MG63 (cell line): ENCODE measurements at regions not wholly inside any gene's neighbourhood (a gene's known extent, or its start where the extent isn't known, plus 50 kb on each side); places are given as distances from the start of the nearest gene placed in this dataset.

Experiments used
- DNase-seq: peaks from one replicate; pipeline ENCODE4 v3.0.0-alpha.2; 2020
- H3K27me3 ChIP-seq: fragments of 250-450 bp; sonication (Bioruptor Pico); 2 replicates; pipeline ENCODE4 v1.5.1; 2020; ENCODE audit warnings: mild to moderate bottlenecking, moderate library complexity
- H3K36me3 ChIP-seq: fragments of 250-450 bp; sonication (Bioruptor Pico); 2 replicates; pipeline ENCODE4 v1.5.1; 2020; ENCODE audit warnings: mild to moderate bottlenecking, moderate library complexity
- H3K4me3 ChIP-seq: fragments of 250-450 bp; sonication (Bioruptor Pico); 2 replicates; pipeline ENCODE4 v1.5.1; 2020; ENCODE audit warnings: mild to moderate bottlenecking, moderate library complexity
- H3K9me3 ChIP-seq: fragments of 250-450 bp; sonication (Bioruptor Pico); 2 replicates; pipeline ENCODE4 v1.5.1; 2020; ENCODE audit warnings: mild to moderate bottlenecking, moderate library complexity

DNA sequence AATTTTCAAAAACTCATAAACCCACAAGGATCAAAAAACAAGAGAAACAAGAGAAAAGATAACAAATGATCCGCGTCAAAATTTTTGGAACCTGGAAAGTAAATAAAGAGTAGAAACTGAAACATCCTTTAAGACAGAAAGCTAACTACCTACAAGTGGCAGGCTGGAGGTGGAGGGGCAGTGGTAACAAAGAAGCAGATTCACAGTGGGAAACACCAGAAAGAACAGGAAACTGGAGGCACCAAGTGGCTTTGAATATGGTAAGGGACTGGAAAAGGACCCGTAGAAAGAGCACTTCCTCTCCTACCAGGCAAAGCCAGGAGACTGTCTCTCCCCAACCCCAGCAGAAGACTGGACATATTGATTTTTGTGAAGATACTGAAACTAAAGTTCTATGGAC, 100.6 kb upstream of the TARS1 start:
- H3K36me3 ChIP-seq = no peaks in the 10 kb centered on the region
- no peak for DNase-seq
- no peak overlapping the region for H3K4me3 ChIP-seq
- H3K27me3 ChIP-seq = no peaks in the 10 kb centered on the region
- H3K9me3 ChIP-seq = peaks cover 8% of the 10 kb centered on the region; the same call in 1 of the 2 replicates

DNA sequence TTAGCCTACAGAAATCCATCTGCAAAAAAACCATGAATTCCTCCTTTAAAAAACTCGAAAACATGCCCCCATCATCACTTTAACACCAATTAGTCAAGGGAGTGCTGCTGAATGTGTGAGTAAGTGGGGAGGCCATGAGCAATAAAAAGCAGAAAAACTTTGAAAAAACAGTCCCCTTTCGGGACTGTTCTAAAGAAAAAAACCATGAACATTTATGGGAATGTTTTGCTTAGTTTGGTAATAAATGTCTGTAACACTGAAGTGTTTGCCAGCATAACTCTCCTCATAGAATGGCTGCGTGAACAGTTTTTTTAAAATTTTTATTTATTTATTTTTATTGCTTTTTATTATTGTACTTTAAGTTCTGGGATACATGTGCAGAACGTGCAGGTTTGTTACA, 99.4 kb upstream of the TARS1 start:
- Histone ChIP-seq H3K36me3 (no peaks in the 10 kb centered on the region), H3K27me3 (no peaks in the 10 kb centered on the region), H3K9me3 (peaks cover 5% of the 10 kb centered on the region; the same call in 1 of the 2 replicates), H3K4me3 (no peak overlapping the region)
- no peak for DNase-seq

DNA sequence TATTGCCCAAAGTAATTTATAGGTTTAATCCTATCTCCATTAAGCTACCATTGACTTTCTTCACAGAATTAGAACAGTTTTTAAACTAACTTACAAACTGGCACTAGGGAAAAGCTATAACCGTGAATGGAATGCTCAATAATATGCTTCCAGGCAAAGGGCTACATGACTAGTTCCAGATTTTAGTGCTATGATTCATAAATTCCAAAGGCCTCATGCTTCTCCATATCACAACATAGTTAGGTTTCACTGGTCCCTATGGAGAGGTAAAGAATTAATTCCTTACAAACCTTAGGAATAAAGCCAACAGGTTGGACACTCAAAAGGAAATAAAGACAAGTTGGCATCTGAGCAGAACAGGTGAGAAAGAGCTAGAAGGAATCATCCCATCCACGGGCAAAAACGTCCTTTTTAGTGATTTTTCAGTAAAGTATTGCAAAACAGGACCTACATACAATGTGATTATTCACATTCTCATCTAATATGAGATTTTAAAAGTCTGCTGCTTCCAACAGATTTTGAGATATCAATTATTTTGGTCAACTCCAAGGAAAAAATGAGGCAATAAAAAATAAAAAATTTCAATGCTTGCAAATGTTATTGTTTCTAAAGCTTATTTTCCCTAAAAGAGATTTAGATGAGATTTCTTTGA, 97.0 kb upstream of the TARS1 start:
- Histone ChIP-seq H3K4me3 (no peak overlapping the region), H3K27me3 (no peaks in the 10 kb centered on the region), H3K9me3 (peaks cover 2% of the 10 kb centered on the region; the same call in 1 of the 2 replicates), H3K36me3 (no peaks in the 10 kb centered on the region)
- DNase-seq = no peak

DNA sequence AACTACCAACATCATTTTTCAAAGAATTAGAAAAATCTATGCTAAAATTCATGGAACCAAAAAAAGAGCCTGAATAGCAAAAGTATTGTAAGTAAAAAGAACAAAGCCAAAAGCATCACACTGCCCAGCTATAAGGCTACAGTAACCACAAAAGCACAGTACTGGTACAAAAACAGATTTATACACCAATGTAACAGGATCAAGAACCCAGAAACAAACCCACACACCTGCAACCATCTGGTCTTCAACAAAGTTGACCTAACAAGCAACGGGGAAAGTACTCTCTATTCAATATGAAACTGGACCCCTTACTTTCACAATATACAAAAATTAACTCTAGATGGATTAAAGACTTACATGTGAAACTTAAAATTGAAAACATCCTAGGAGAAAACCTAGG, 94.2 kb upstream of the TARS1 start:
- no peak overlapping the region for H3K4me3 ChIP-seq
- DNase-seq = no peak
- H3K36me3 ChIP-seq = no peaks in the 10 kb centered on the region
- H3K9me3 ChIP-seq = 0 out of 2 replicates have a peak, but pooled peaks cover 2% of the 10 kb centered on the region
- H3K27me3 ChIP-seq = no peaks in the 10 kb centered on the region

DNA sequence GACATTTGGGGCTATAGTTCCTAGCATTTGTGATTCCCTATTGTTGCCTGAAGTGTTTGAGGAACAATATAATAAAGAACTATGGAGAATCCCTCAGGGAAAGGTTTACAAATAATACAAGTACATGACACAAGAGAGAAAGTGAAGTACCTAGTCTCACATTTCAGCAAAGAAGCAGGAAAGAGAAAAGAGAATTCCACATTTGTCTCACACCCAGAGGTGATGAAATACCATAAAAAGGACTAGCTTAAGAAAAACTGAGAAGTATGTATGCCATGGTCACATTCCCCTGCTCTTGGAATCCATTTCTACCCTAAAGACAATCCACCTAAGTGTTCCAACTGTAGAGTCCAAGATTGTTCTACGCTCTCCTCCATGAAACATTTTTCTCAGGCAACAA, 79.0 kb upstream of the TARS1 start:
- H3K27me3 ChIP-seq = no peaks in the 10 kb centered on the region
- H3K36me3 ChIP-seq = no peaks in the 10 kb centered on the region
- H3K4me3 ChIP-seq = no peak overlapping the region
- H3K9me3 ChIP-seq = no peaks in the 10 kb centered on the region; the same call in 1 of the 2 replicates
- no peak for DNase-seq

DNA sequence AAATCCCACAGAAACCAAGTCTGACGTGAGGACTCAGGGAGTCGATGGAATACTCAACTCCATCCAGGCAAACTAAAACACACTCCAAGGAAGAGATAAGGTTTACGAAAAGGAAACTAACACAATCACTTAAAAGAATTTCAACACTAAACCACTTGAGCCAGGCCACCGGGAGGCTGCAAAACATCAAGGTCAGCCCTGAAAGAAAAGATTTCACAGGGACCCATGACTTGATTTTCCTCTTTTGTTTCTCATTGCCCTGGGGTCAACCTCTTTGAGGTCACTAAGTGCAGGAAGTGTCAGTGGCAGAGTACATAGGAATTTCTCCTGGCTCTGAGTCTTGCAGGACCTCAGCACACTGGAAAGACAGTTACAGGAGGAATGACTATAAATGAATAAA, 77.8 kb upstream of the TARS1 start:
- DNase-seq = no peak
- H3K27me3 ChIP-seq = no peaks in the 10 kb centered on the region
- H3K9me3 ChIP-seq = no peaks in the 10 kb centered on the region; the same call in 1 of the 2 replicates
- no peaks in the 10 kb centered on the region for H3K36me3 ChIP-seq
- no peak overlapping the region for H3K4me3 ChIP-seq

DNA sequence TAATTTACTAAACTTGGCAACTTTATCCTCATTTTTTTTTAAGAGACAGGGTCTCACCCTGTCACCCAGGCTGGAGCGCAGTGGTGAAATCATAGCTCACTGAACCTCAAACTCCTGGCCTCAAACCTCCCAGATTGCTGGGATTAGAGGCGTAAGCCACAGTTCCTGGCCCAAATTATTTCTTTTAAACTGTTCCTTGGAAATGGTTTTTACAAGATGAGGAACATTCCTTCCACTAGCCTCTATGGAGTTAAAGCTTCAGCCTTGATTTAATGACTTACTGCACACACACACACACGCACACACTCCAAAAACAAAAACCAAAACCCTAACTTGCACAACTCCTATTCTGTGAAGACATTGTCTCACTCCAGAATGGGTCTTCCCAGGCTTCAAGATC, 77.2 kb upstream of the TARS1 start:
- no peaks in the 10 kb centered on the region for H3K27me3 ChIP-seq
- H3K36me3 ChIP-seq = no peaks in the 10 kb centered on the region
- DNase-seq = no peak
- no peaks in the 10 kb centered on the region; the same call in 1 of the 2 replicates for H3K9me3 ChIP-seq
- no peak overlapping the region for H3K4me3 ChIP-seq

DNA sequence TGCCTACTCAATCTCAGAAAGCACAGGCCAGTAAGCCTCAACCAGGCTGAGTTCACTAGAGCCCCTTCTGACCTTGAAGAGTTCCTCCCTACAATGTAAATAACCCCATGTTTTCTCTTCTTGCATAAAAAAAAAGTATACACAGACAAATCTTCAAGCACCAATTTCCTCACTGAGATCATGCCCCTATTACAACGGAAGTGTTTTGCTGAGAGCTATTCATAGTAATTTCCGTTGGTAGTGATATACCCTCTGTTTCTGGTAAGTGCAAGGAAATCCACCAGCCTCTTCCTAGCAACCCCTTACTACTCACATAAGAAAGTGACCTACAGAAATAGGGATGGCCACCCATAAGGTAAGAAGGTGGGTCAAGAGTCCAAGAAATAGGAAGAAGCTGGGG, 76.4 kb upstream of the TARS1 start:
- DNase-seq = no peak
- Histone ChIP-seq H3K4me3 (no peak overlapping the region), H3K9me3 (no peaks in the 10 kb centered on the region; the same call in 1 of the 2 replicates), H3K36me3 (no peaks in the 10 kb centered on the region), H3K27me3 (no peaks in the 10 kb centered on the region)

- Histone ChIP-seq H3K27me3 (no peaks in the 10 kb centered on the region), H3K36me3 (no peaks in the 10 kb centered on the region), H3K4me3 (no peak overlapping the region), H3K9me3 (no peaks in the 10 kb centered on the region)
- DNase-seq = no peak
Observed at GRCh38 chr5:33367416-33367815, 73.3 kb upstream of the TARS1 start.

DNA sequence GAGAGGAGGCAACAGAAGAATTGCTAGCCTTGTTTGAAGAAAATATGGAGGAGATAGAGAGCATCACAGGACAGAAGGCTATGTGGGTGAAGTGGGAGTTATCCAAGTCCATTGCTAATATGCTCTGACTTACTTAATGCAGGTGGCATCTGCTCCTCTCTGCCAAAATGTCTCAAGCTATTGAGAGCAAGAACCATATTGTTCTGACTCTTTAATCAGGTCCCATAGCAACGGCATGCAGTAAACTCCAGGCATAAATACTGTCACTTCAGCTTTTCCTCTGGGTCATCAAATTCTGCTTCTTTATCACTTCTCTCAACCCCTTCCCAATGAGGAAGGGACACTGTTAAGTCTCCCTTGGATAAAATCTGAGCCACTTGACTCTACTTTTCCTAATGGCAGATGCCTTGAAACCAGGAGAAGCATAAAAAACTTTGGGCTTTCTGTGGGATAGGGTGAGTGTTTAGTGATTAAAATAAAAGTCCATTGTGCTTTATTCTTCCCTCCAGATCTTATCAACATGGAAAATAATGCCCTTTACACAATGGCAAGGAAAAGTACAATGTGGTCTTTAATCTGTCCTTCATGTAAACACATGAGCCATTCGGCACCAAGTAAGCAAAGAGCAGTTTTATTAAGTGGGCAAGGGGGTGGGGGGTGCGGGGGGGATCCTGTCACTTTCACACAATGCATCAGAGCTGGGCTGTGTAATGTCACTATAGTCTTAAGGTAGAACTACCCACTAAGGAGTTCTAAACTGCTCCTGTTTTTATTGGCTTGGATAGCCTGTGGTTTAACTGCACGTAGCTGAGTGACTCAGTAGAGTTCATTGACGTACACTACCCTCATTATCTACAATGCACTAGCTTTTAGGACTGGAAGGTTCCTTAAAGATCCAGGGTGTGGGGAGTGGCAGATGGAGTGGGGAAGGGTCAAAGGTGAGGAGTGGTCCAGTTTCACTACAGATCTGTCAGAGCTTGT, 71.0 kb upstream of the TARS1 start:
- H3K9me3 ChIP-seq = no peaks in the 10 kb centered on the region
- no peaks in the 10 kb centered on the region for H3K36me3 ChIP-seq
- no peak overlapping the region for H3K4me3 ChIP-seq
- H3K27me3 ChIP-seq = no peaks in the 10 kb centered on the region
- peak; percentile 23 for DNase-seq

DNA sequence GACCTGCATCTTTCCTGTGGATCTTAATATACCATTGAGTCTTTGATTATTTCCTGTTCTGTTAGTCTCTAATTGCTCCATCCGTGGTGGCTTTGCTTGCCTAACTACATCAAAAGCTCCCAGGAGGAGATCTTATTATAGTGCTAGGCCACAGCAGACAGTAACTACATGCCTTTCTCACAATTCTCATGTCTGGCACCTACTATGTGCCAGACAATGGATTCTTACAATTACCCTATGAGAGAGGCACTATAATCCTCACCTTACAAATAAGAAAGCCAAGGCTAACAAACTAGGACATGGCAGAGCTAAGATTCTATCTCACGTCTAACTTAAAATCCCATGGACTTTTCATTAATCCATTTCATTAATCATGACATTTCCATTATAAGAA, 70.3 kb upstream of the TARS1 start:
- no peaks in the 10 kb centered on the region for H3K9me3 ChIP-seq
- DNase-seq = no peak
- H3K27me3 ChIP-seq = no peaks in the 10 kb centered on the region
- H3K4me3 ChIP-seq = no peak overlapping the region
- H3K36me3 ChIP-seq = no peaks in the 10 kb centered on the region

DNA sequence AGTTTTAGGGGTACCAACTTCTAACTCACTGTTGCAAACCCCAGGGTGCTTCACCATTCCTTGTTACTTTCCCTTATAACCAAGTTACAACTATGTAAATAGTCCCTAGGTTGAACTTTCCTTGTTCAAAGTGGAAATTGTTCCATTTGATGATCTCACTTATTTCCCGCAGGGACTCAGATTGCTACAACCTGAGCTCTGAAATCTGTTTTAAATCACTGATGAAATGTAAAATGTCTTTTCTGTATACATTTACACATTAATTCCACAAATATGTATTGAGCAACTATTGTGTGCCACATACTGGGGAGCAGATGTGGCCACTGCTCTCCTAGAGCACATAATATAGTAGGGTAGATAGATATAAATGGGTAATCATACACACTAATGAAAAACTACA, 69.1 kb upstream of the TARS1 start:
- no peak for DNase-seq

GRCh38 chr5:33372721-33373472, 67.9 kb upstream of the TARS1 start:
- H3K36me3 ChIP-seq = no peaks in the 10 kb centered on the region
- no peak for DNase-seq
- H3K4me3 ChIP-seq = no peak overlapping the region

More for the DNA sequence above, 69.1 kb upstream of the TARS1 start:
- no peaks in the 10 kb centered on the region for H3K27me3 ChIP-seq
- no peaks in the 10 kb centered on the region for H3K9me3 ChIP-seq
- no peaks in the 10 kb centered on the region for H3K36me3 ChIP-seq
- no peak overlapping the region for H3K4me3 ChIP-seq

GRCh38 chr5:33375900-33376299, 64.9 kb upstream of the TARS1 start:
- no peak for DNase-seq
- H3K4me3 ChIP-seq = no peak overlapping the region
- H3K9me3 ChIP-seq = no peaks in the 10 kb centered on the region
- H3K27me3 ChIP-seq = no peaks in the 10 kb centered on the region
- H3K36me3 ChIP-seq = no peaks in the 10 kb centered on the region

More at GRCh38 chr5:33372721-33373472, 67.9 kb upstream of the TARS1 start:
- Histone ChIP-seq H3K9me3 (no peaks in the 10 kb centered on the region), H3K27me3 (no peaks in the 10 kb centered on the region)

- H3K36me3 ChIP-seq = no peaks in the 10 kb centered on the region
- H3K9me3 ChIP-seq = 0 out of 2 replicates have a peak, but pooled peaks cover 5% of the 10 kb centered on the region
- H3K4me3 ChIP-seq = no peak overlapping the region
- no peak for DNase-seq
- H3K27me3 ChIP-seq = no peaks in the 10 kb centered on the region
Observed at GRCh38 chr5:33379757-33380156, 61.0 kb upstream of the TARS1 start.

DNA sequence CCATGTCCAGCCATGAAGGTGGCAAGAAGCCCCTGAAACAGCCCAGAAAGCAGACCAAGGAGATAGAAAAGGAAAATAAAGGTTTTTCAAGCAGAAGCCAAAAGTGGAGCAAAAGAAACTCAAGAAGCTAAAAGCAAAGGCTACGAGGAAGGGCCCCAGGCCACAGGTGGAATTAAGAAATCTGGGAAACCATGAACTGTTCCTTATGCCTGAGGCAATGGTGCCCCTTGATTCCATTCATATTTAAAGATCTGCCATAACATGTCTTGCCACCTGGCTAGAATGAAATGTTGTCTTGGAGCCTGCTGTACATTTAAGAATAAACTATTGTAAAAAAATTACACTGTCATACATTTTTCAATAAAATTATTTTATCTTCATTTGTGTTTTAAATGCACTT, 59.5 kb upstream of the TARS1 start:
- H3K4me3 ChIP-seq = no peak overlapping the region
- DNase-seq = no peak
- H3K36me3 ChIP-seq = no peaks in the 10 kb centered on the region
- no peaks in the 10 kb centered on the region for H3K27me3 ChIP-seq
- H3K9me3 ChIP-seq = 0 out of 2 replicates have a peak, but pooled peaks cover 5% of the 10 kb centered on the region
